Kidney (tissue), 13 donors: ENCODE measurements at regions not wholly inside any gene's neighbourhood (a gene's known extent, or its start where the extent isn't known, plus 50 kb on each side); places are given as distances from the start of the nearest gene placed in this dataset.

Source experiments
- DNase-seq, 5 donors: peaks; one replicate each; pipeline ENCODE4 v3.0.0-alpha.2; 2013 to 2020
- FAIRE-seq: peaks from 2 replicates; lab custom pipeline; 2012; peaks lifted over from hg19 to GRCh38; lab: Jason Lieb, UNC
- H3K27ac ChIP-seq, 2 donors: one replicate each; pipeline ENCODE4 v1.7.0; 2013; ENCODE audit warnings: low read depth in 2 of 2, low read length in 2 of 2, inconsistent platforms in 1 of 2
- H3K27me3 ChIP-seq: one replicate; pipeline ENCODE4 v1.7.1; 2013; ENCODE audit warnings: low read length, inconsistent platforms; ENCODE audit not compliant: control insufficient read depth, insufficient read depth
- H3K36me3 ChIP-seq, 3 donors: one replicate each; pipeline versions ENCODE4 v1.7.0 to v1.7.1; 2013; ENCODE audit warnings: low read length in 3 of 3, control low read depth in 1 of 3, inconsistent platforms in 1 of 3; ENCODE audit not compliant: insufficient read depth in 3 of 3, control insufficient read depth in 2 of 3
- H3K4me1 ChIP-seq, 3 donors: one replicate each; pipeline versions ENCODE4 v1.7.0 to v1.7.1; 2013; ENCODE audit warnings: low read length in 3 of 3, inconsistent platforms in 1 of 3, low read depth in 1 of 3; ENCODE audit not compliant: control insufficient read depth in 2 of 3, insufficient read depth in 2 of 3
- H3K4me3 ChIP-seq, 3 donors: one replicate each; pipeline versions ENCODE4 v1.7.0 to v1.8.1; 2013; ENCODE audit warnings: low read length in 3 of 3, control low read depth in 1 of 3, inconsistent platforms in 1 of 3
- H3K9ac ChIP-seq, 3 donors: one replicate each; pipeline versions ENCODE4 v1.7.0 to v1.7.1; 2013; ENCODE audit warnings: low read length in 3 of 3, control low read depth in 1 of 3, inconsistent platforms in 1 of 3
- H3K9me3 ChIP-seq, 3 donors: one replicate each; pipeline versions ENCODE4 v1.7.0 to v1.7.1; 2013; ENCODE audit warnings: low read length in 3 of 3, control low read depth in 1 of 3, inconsistent platforms in 1 of 3; ENCODE audit not compliant: control insufficient read depth in 2 of 3, insufficient read depth in 1 of 3
- intact Hi-C: fragments of 100-400 bp; cut with DNase I; formaldehyde crosslinking; loops from one replicate; pipeline ENCODE4 v1.11.1; 2022
- TF ChIP-seq, protein P1 (sequence below): IDR thresholded peaks from 3 replicates; pipeline ENCODE4 v1.5.1; 2012; ENCODE audit warnings: mild to moderate bottlenecking, moderate library complexity, borderline replicate concordance; ENCODE audit not compliant: insufficient read depth; ENCODE audit errors: extremely low read depth
- donor health status: control.
- donor health status: control.
- donor health status: control.
- donor health status: control.
- donor health status: control.
- donor health status: DM: yes; HTN: yes; CAD: no.
- donor health status: Normal renal cell carcinoma (clear cell type).

DNA sequence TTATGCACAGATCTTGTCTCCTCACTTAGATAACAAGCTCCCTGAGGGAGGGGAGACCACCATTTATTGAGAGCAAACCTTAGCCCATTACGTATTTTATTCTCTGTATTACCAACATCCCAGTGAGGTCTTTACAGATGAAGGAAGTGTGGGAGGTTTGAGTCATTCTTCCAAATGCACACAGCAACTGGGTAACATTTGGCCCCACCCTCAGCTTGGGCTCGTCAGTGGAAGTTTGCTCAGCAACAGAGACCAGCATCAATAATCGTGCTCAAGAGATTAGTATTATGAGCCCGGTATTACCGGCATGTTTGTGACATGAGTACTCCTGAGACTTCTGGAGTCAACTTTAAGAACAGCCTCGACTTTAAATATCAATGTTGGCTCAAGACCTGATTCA is 168.6 kb downstream of the ETAA1 start:
- Histone ChIP-seq H3K27ac (no peak overlapping the region), H3K9me3 (no peaks in the 10 kb centered on the region), H3K4me1 (peaks cover 0 to 3% (median 0%) of the 10 kb centered on the region in 3 donors), H3K9ac (no peak overlapping the region), H3K27me3 (no peaks in the 10 kb centered on the region), H3K36me3 (no peaks in the 10 kb centered on the region), H3K4me3 (no peak overlapping the region)
- TF ChIP-seq, protein P1, sequence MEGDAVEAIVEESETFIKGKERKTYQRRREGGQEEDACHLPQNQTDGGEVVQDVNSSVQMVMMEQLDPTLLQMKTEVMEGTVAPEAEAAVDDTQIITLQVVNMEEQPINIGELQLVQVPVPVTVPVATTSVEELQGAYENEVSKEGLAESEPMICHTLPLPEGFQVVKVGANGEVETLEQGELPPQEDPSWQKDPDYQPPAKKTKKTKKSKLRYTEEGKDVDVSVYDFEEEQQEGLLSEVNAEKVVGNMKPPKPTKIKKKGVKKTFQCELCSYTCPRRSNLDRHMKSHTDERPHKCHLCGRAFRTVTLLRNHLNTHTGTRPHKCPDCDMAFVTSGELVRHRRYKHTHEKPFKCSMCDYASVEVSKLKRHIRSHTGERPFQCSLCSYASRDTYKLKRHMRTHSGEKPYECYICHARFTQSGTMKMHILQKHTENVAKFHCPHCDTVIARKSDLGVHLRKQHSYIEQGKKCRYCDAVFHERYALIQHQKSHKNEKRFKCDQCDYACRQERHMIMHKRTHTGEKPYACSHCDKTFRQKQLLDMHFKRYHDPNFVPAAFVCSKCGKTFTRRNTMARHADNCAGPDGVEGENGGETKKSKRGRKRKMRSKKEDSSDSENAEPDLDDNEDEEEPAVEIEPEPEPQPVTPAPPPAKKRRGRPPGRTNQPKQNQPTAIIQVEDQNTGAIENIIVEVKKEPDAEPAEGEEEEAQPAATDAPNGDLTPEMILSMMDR: no peak
- DNase-seq: no peak
- intact Hi-C loops: no loop called here
- FAIRE-seq: no peak

DNA sequence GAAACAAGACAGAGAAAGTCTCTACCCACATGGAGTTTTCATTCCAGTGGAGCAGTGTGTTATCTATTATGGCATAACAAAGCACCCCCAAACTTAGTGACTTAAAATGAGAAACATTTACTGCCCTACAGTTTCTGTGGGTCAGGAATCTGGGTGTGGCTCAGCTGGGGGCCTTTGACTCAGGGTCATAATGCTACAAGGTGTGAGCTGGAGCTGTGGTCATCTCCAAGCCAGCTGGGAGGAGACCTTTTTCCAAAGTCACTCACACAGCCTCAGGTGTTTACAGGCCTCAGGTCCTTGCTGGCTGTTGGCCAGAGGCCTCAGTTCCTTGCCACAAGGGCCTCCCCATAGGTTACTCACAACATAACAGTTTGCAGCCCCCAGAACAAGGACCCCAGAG is 169.2 kb downstream of the ETAA1 start:
- intact Hi-C loops: no loop called here
- Histone ChIP-seq H3K4me1 (peaks cover 0 to 3% (median 0%) of the 10 kb centered on the region in 3 donors), H3K27me3 (no peaks in the 10 kb centered on the region), H3K4me3 (no peak overlapping the region), H3K36me3 (no peaks in the 10 kb centered on the region), H3K9me3 (no peaks in the 10 kb centered on the region), H3K27ac (no peak overlapping the region), H3K9ac (no peak overlapping the region)
- TF ChIP-seq, protein P1: no peak
- DNase-seq (no peak), FAIRE-seq (no peak)

DNA sequence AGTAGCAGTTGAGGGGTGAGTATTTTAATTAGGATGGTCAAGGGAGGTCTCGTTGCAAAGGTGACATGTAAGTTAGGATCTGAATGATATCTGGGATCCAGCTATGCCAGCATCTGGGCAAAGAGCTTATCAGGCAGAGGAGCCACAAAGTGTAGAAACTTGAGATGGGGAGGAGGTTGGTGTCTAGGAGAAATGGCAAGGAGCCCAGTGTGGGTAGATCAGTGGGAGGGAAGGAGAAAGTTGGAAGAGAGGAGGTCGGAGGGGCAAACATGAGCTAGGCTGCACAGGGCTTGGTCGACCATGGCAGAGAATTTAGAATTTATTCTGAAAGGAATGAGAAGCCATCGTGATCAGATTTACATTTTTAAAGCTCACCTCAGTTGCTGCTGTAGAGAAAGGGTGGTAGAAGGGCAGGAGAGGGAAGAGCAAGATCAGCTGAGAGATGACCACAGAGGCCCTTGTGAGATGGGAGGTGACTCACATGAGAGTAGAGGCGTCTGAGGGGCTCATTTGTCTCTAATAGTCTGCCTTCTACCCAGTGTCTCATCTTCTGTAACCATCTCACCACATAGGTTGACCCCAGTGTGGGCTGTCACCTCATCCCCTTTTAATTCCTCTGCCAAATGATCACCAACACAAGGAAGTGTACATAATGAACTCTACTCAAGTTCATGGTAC is 170.0 kb downstream of the ETAA1 start:
- no peak overlapping the region for H3K4me3 ChIP-seq
- no peaks in the 10 kb centered on the region for H3K36me3 ChIP-seq
- H3K9me3 ChIP-seq: no peaks in the 10 kb centered on the region
- intact Hi-C loops: no loop called here
- H3K27ac ChIP-seq: no peak overlapping the region
- H3K27me3 ChIP-seq: no peaks in the 10 kb centered on the region
- TF ChIP-seq, protein P1: no peak
- no peak overlapping the region for H3K9ac ChIP-seq
- DNase-seq (no peak), FAIRE-seq (no peak)
- H3K4me1 ChIP-seq: no peaks in the 10 kb centered on the region

DNA sequence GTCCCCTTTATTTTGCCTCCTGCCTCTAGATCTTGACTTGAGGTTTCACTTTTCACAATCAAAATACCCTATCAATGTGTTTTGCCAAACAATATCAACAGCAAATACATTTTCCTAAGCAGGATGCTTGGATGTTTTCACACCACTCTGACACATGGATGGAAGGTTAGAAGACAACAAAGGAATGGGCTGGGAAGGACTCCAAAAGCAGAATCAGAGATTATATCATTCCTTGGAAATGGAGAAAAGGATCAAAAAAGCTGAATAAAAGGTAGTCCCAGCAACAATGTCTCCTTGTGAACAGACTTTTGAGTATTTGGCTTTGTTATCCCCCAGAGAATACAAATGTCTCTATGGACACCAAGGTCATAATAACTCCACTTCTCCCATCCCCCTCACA is 170.8 kb downstream of the ETAA1 start:
- Histone ChIP-seq H3K9ac (no peak overlapping the region), H3K27ac (no peak overlapping the region), H3K4me3 (no peak overlapping the region), H3K36me3 (no peaks in the 10 kb centered on the region), H3K9me3 (no peaks in the 10 kb centered on the region), H3K4me1 (no peaks in the 10 kb centered on the region), H3K27me3 (no peaks in the 10 kb centered on the region)
- DNase-seq: no peak
- intact Hi-C loops: no loop called here
- no peak for FAIRE-seq
- TF ChIP-seq, protein P1: no peak
